B cell (primary cell): ENCODE measurements at regions not wholly inside any gene's neighbourhood (a gene's known extent, or its start where the extent isn't known, plus 50 kb on each side); places are given as distances from the start of the nearest gene placed in this dataset.

Experiments
- ATAC-seq: fragments of 200-7000 bp; cut with Tn5 transposase; one replicate; pipeline ENCODE4 v1.10.0; 2021; ENCODE audit warnings: low read depth, mild to moderate bottlenecking, moderate number of reproducible peaks, moderate library complexity
- CTCF ChIA-PET: fragments of 350-600 bp; sonication (Branson Sonifier 250); formaldehyde crosslinking; loops from one replicate; lab custom pipeline; 2021; ENCODE audit warnings: antibody characterized with exemption, inconsistent platforms; lab: Charles Lee
- POLR2A ChIA-PET: fragments of 350-600 bp; sonication (Branson Sonifier 250); formaldehyde crosslinking; loops from one replicate; lab custom pipeline; 2021; ENCODE audit warnings: antibody characterized with exemption; lab: Charles Lee
- DNase-seq: peaks from one replicate; pipeline ENCODE4 v3.0.0; 2013
- H2AFZ ChIP-seq: 2 replicates; pipeline ENCODE4 v1.6.1; 2012; ENCODE audit warnings: mild to moderate bottlenecking, low read depth, low read length; ENCODE audit not compliant: insufficient read depth, poor library complexity, severe bottlenecking
- H3K27ac ChIP-seq, 2 donors: 1 replicate in 1 of 2; 2 replicates in 1 of 2; pipeline ENCODE4 v1.5.1; 2012 to 2013; ENCODE audit warnings: low read length in 2 of 2, mild to moderate bottlenecking in 2 of 2, moderate library complexity in 1 of 2
- H3K27me3 ChIP-seq, 4 experiments: fragments of 200-600 bp in 1 of 4; sonication (generic) in 1 of 4; replicated peaks in 1 of 4; 1 replicate in 2 of 4; 2 replicates in 2 of 4; pipeline versions ENCODE4 v1.6.1 to v1.7.0; 2013 to 2016; ENCODE audit warnings: low read length in 3 of 4, mild to moderate bottlenecking in 2 of 4, mixed read lengths in 1 of 4, moderate library complexity in 1 of 4; ENCODE audit not compliant: insufficient read depth in 4 of 4, control insufficient read depth in 3 of 4; ENCODE audit errors: control extremely low read depth in 1 of 4
- H3K36me3 ChIP-seq, 2 experiments: replicated peaks in 1 of 2; 1 replicate in 1 of 2; 2 replicates in 1 of 2; pipeline versions ENCODE4 v1.6.1 to v1.7.1; 2013; ENCODE audit warnings: low read length in 1 of 2; ENCODE audit not compliant: insufficient read depth in 2 of 2, control insufficient read depth in 1 of 2; ENCODE audit errors: control extremely low read depth in 1 of 2, extremely low read depth in 1 of 2
- H3K4me1 ChIP-seq, 2 donors: fragments of 200-600 bp in 1 of 2; sonication (generic) in 1 of 2; 1 replicate in 1 of 2; 2 replicates in 1 of 2; pipeline versions ENCODE4 v1.5.1 to v1.6.1; 2013 to 2017; ENCODE audit warnings: low read length in 2 of 2; ENCODE audit not compliant: control insufficient read depth in 2 of 2, insufficient read depth in 2 of 2
- H3K4me2 ChIP-seq: replicated peaks from 2 replicates; pipeline ENCODE3; 2012; ENCODE audit warnings: mild to moderate bottlenecking, low read depth, low read length; ENCODE audit not compliant: poor library complexity, severe bottlenecking
- H3K4me3 ChIP-seq, 5 experiments: fragments of 200-600 bp in 1 of 5; sonication (generic) in 1 of 5; 1 replicate in 3 of 5; 2 replicates in 2 of 5; pipeline versions ENCODE4 v1.5.1 to v1.7.0; 2011 to 2016; ENCODE audit warnings: low read length in 4 of 5, mild to moderate bottlenecking in 4 of 5, low read depth in 2 of 5, control low read depth in 1 of 5, moderate library complexity in 1 of 5; ENCODE audit not compliant: insufficient read depth in 1 of 5; ENCODE audit errors: control extremely low read depth in 1 of 5, extremely low read depth in 1 of 5
- H3K79me2 ChIP-seq: fragments of 200-600 bp; sonication (generic); one replicate; pipeline ENCODE4 v1.6.0; 2016; ENCODE audit warnings: low read length; ENCODE audit not compliant: control insufficient read depth, insufficient read depth
- H3K9ac ChIP-seq: fragments of 200-600 bp; sonication (generic); 2 replicates; pipeline ENCODE4 v1.6.1; 2017; ENCODE audit warnings: mild to moderate bottlenecking, low read length, moderate library complexity
- H3K9me3 ChIP-seq, 3 donors: one replicate each; pipeline versions ENCODE4 v1.6.1 to v1.7.1; 2013; ENCODE audit warnings: low read length in 2 of 3; ENCODE audit not compliant: control insufficient read depth in 2 of 3, insufficient read depth in 1 of 3; ENCODE audit errors: control extremely low read depth in 1 of 3
- H4K20me1 ChIP-seq: 2 replicates; pipeline ENCODE4 v1.6.0; 2012; ENCODE audit warnings: mild to moderate bottlenecking, low read length; ENCODE audit not compliant: insufficient read depth, control insufficient read depth, poor library complexity, severe bottlenecking
- H3K27ac Mint-ChIP-seq: one replicate; pipeline ENCODE4 v1.8.0; 2021; ENCODE audit warnings: mixed read lengths
- H3K27me3 Mint-ChIP-seq: one replicate; pipeline ENCODE4 v1.8.0; 2021; ENCODE audit warnings: mixed read lengths
- H3K4me1 Mint-ChIP-seq: one replicate; pipeline ENCODE4 v1.8.0; 2021; ENCODE audit warnings: mixed read lengths
- H3K4me3 Mint-ChIP-seq: one replicate; pipeline ENCODE4 v1.8.0; 2021; ENCODE audit warnings: mixed read lengths
- H3K9me3 Mint-ChIP-seq: one replicate; pipeline ENCODE4 v1.8.0; 2022; ENCODE audit warnings: mixed read lengths; ENCODE audit not compliant: insufficient read depth
- CTCF ChIP-seq: fragments of 200-600 bp; IDR thresholded peaks from one replicate; pipeline ENCODE4 v1.8.0; 2022; ENCODE audit warnings: antibody characterized with exemption, mild to moderate bottlenecking
- EZH2 ChIP-seq: IDR thresholded peaks from 2 replicates; pipeline ENCODE4 v1.6.1; 2012; ENCODE audit warnings: borderline replicate concordance, low read depth, mild to moderate bottlenecking, moderate library complexity, low read length; ENCODE audit not compliant: insufficient read depth, poor library complexity, severe bottlenecking
- WGBS: methylation state at CpG from one replicate; pipeline ENCODE4 v1.1.5; 2013; ENCODE audit warnings: missing lambda C conversion rate; ENCODE audit not compliant: insufficient coverage; 5-methylcytosine and 5-hydroxymethylcytosine counted together
- intact Hi-C: fragments of 100-400 bp; cut with micrococcal nuclease; formaldehyde crosslinking; loops from one replicate; pipeline ENCODE4 v1.10.0; 2022

GRCh38 chr1:232340446-232340845 is 289.5 kb downstream of the SIPA1L2 start:
- DNase-seq (no peak), ATAC-seq (no peak)
- no peaks in the 10 kb centered on the region for H3K27me3 Mint-ChIP-seq
- Histone ChIP-seq H3K4me2 (no peak overlapping the region), H3K27me3 (no peaks in the 10 kb centered on the region), H3K36me3 (no peaks in the 10 kb centered on the region), H3K9me3 (peaks cover 0 to 5% (median 0%) of the 10 kb centered on the region in 3 donors), H3K4me1 (no peaks in the 10 kb centered on the region), H3K79me2 (no peaks in the 10 kb centered on the region), H3K9ac (no peak overlapping the region), H4K20me1 (no peaks in the 10 kb centered on the region), H2AFZ (no peak overlapping the region), H3K27ac (no peak overlapping the region), H3K4me3 (no peak overlapping the region)
- no peak overlapping the region for H3K27ac Mint-ChIP-seq
- H3K4me3 Mint-ChIP-seq, result no peak overlapping the region
- TF ChIP-seq EZH2, result no peak
- no peak for TF ChIP-seq CTCF
- H3K9me3 Mint-ChIP-seq, result no peaks in the 10 kb centered on the region
- POLR2A ChIA-PET, result no interaction called here
- H3K4me1 Mint-ChIP-seq, result no peaks in the 10 kb centered on the region
- 74% methylated on average over 2 of the region's 4 CpGs for WGBS
- intact Hi-C loops, result no loop called here
- CTCF ChIA-PET, result no interaction called here

- POLR2A ChIA-PET, result no interaction called here
- H3K36me3 ChIP-seq, result no peaks in the 10 kb centered on the region
Measured at GRCh38 chr1:232339073-232339472, 290.9 kb downstream of the SIPA1L2 start.

More at GRCh38 chr1:232339073-232339472, 290.9 kb downstream of the SIPA1L2 start:
- no peaks in the 10 kb centered on the region for H3K27me3 Mint-ChIP-seq
- no CpG with 5 or more reads among the region's 2 CpGs for WGBS
- Histone ChIP-seq H3K4me2 (no peak overlapping the region), H4K20me1 (no peaks in the 10 kb centered on the region), H3K9ac (no peak overlapping the region), H3K27me3 (no peaks in the 10 kb centered on the region), H3K4me3 (no peak overlapping the region), H3K27ac (no peak overlapping the region), H3K9me3 (no peaks in the 10 kb centered on the region), H3K4me1 (no peaks in the 10 kb centered on the region), H2AFZ (no peak overlapping the region), H3K79me2 (no peaks in the 10 kb centered on the region)
- ATAC-seq (no peak), DNase-seq (no peak)
- H3K27ac Mint-ChIP-seq, result no peak overlapping the region
- TF ChIP-seq CTCF (no peak), EZH2 (no peak)
- no peak overlapping the region for H3K4me3 Mint-ChIP-seq
- CTCF ChIA-PET, result no interaction called here
- no peaks in the 10 kb centered on the region for H3K9me3 Mint-ChIP-seq
- intact Hi-C loops, result no loop called here
- H3K4me1 Mint-ChIP-seq, result no peaks in the 10 kb centered on the region
